ENCODE measurements at regions not wholly inside any gene's neighbourhood (a gene's known extent, or its start where the extent isn't known, plus 50 kb on each side); places are given as distances from the start of the nearest gene placed in this dataset.
"Not testable (repeated sequence)": the region's sequence is repeated elsewhere in the genome, so short reads cannot be mapped to it uniquely, and the experiment has no call there.

DNA sequence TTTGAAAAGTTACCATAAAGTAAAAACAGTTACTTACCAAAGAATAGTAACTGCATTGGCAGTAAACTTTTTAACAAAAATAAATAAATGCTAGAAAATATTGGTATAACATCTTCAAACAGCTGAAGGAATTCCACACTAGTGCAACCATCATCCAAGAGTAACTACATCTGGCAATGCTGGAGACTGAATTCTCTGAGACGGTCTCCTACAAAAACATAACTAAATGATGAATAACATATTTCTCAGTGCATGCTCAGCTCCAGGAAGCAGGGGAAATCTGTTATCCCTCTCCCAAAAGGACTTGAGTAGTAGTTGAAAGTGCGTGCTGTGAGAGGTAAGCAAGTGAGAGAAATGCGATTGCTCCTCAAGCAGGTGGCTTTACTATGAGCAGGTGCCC is 526.8 kb upstream of the CCDC54 start:
- no peaks in the 10 kb centered on the region for H3K9me2 ChIP-seq
- TF ChIP-seq RXRA (IDR thresholded peaks at IDR 0.05; ENCODE audit: borderline replicate concordance, low read depth) (no peak), FOSL2 (IDR thresholded peaks at IDR 0.05; ENCODE audit: borderline replicate concordance, low read depth) (no peak), USF2 (IDR thresholded peaks at IDR 0.05; ENCODE audit: borderline replicate concordance, low read depth, low read length) (no peak), REST (IDR thresholded peaks at IDR 0.05; ENCODE audit: low read depth, low read length) (no peak), TCF12 (IDR thresholded peaks at IDR 0.05) (no peak; the same call in 1 of the 2 replicates)
- TF ChIP-seq, protein P1, sequence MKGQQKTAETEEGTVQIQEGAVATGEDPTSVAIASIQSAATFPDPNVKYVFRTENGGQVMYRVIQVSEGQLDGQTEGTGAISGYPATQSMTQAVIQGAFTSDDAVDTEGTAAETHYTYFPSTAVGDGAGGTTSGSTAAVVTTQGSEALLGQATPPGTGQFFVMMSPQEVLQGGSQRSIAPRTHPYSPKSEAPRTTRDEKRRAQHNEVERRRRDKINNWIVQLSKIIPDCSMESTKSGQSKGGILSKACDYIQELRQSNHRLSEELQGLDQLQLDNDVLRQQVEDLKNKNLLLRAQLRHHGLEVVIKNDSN (IDR thresholded peaks at IDR 0.05; ENCODE audit: borderline replicate concordance, low read depth) = no peak
- H2AFZ ChIP-seq (ENCODE audit: low read depth) = 0 out of 2 replicates have a peak overlapping the region, but pooled peaks have one; percentile 44
- DNase-seq = no peak
- POLR2A ChIA-PET = no interaction called here
- peak overlapping the region in 1 of 2 experiments; percentile 50; a peak in 2 of 4 replicates for H3K4me3 ChIP-seq (ENCODE audit: low read depth in 2 of 2, low read length in 1 of 2)
- H3K27ac ChIP-seq (ENCODE audit: low read depth in 2 of 2, low read length in 1 of 2) = peak overlapping the region in 1 of 2 experiments; percentile 65; a peak in 2 of 4 replicates
- WGBS (ENCODE audit: low lambda C conversion rate) = 75% methylated on average over 3 of the region's 3 CpGs
- no peaks in the 10 kb centered on the region for H3K9me3 ChIP-seq
- H3K27me3 ChIP-seq (ENCODE audit: insufficient read depth) = no peaks in the 10 kb centered on the region
- no peaks in the 10 kb centered on the region for H4K20me1 ChIP-seq (ENCODE audit: insufficient read depth)
- CTCF ChIA-PET = no interaction called here
- H3K4me2 ChIP-seq = peak overlapping the region; percentile 44
- H3K4me1 ChIP-seq (ENCODE audit: control insufficient read depth in 1 of 2, insufficient read depth in 2 of 2, low read depth in 1 of 2, low read length in 1 of 2) = peaks cover 0 to 7% of the 10 kb centered on the region in 2 experiments; a peak in 1 of 4 replicates
- H3K9ac ChIP-seq = peak overlapping the region; percentile 48
- 0 out of 2 replicates have a peak, but pooled peaks cover 7% of the 10 kb centered on the region for H3K79me2 ChIP-seq (ENCODE audit: insufficient read depth)
- H3K36me3 ChIP-seq (replicated peaks in 1 of 2; ENCODE audit: control insufficient read depth in 1 of 2, insufficient read depth in 2 of 2, low read length in 1 of 2) = peaks cover 0 to 3% of the 10 kb centered on the region in 2 experiments
- peaks cover 10% of the 10 kb centered on the region for H3F3A ChIP-seq (replicated peaks; ENCODE audit: insufficient read depth)

DNA sequence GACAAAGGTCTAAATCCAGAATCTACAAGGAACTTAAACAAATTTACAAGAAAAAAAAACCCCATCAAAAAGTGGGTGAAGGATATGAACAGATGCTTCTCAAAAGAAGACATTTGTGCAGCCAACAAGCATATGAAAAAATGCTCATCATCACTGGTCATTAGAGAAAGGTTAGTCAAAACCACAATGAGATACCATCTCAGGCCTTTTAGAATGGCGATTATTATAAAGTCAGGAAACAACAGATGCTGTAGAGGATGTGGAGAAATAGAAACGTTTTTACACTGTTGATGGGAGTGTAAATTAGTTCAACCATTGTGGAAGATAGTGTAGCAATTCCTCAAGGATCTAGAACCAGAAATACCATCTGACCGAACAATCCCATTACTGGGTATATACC is 518.9 kb upstream of the CCDC54 start:
- H3K36me3 ChIP-seq (replicated peaks in 1 of 2; ENCODE audit: control insufficient read depth in 1 of 2, insufficient read depth in 2 of 2, low read length in 1 of 2); H3K4me3 ChIP-seq (ENCODE audit: low read depth in 2 of 2, low read length in 1 of 2); H3K9ac ChIP-seq; H2AFZ ChIP-seq (ENCODE audit: low read depth); H3K4me2 ChIP-seq; H3K27me3 ChIP-seq (ENCODE audit: insufficient read depth); H3K9me2 ChIP-seq; H3K27ac ChIP-seq (ENCODE audit: low read depth in 2 of 2, low read length in 1 of 2); POLR2A ChIA-PET; H4K20me1 ChIP-seq (ENCODE audit: insufficient read depth); DNase-seq; H3K9me3 ChIP-seq; H3K79me2 ChIP-seq (ENCODE audit: insufficient read depth): not testable (repeated sequence)
- CTCF ChIA-PET = interaction anchor here (1.2 kb wide), 1 partner anchor 206 kb away, joined by 3 read pairs; no protein-coding TSS in a partner anchor
- WGBS (ENCODE audit: low lambda C conversion rate) = 55% methylated on average over 3 of the region's 3 CpGs
- peaks cover 22% of the 10 kb centered on the region for H3F3A ChIP-seq (replicated peaks; ENCODE audit: insufficient read depth)
- peaks cover 0 to 30% of the 10 kb centered on the region in 2 experiments; a peak in 1 of 4 replicates for H3K4me1 ChIP-seq (ENCODE audit: control insufficient read depth in 1 of 2, insufficient read depth in 2 of 2, low read depth in 1 of 2, low read length in 1 of 2)

Measured in SK-N-SH (cell line).